A549 (cell line): ENCODE measurements at regions not wholly inside any gene's neighbourhood (a gene's known extent, or its start where the extent isn't known, plus 50 kb on each side); places are given as distances from the start of the nearest gene placed in this dataset.

Experiments
- BHLHE40 ChIP-seq: IDR thresholded peaks from 2 replicates; pipeline ENCODE4 v1.6.1; 2012; ENCODE audit warnings: low read depth, low read length, inconsistent platforms
- ESRRA ChIP-seq: fragments of 150-350 bp; IDR thresholded peaks from 2 replicates; pipeline ENCODE4 v1.6.1; 2014; ENCODE audit warnings: mild to moderate bottlenecking, low read length, borderline replicate concordance
- HDAC2 ChIP-seq: fragments of 200-600 bp; sonication (generic); IDR thresholded peaks from 2 replicates; pipeline ENCODE4 v1.6.1; 2016
- POLR2A ChIP-seq: IDR thresholded peaks from 2 replicates; pipeline ENCODE4 v1.6.1; 2012; ENCODE audit warnings: mild to moderate bottlenecking, low read length
- POLR2AphosphoS2 ChIP-seq: conservative IDR thresholded peaks from 2 replicates; pipeline ENCODE4 v1.6.1; 2012; ENCODE audit warnings: low read length, improper control_type of control experiment, inconsistent platforms
- RAD21 ChIP-seq, 2 experiments: fragments of >200 bp in 1 of 2; sonication (Bioruptor Twin) in 1 of 2; formaldehyde crosslinking in 1 of 2; IDR thresholded peaks in 1 of 2; conservative IDR thresholded peaks in 1 of 2; 2 replicates in 1 of 2; 3 replicates in 1 of 2; pipeline ENCODE4 v1.6.1; 2012 to 2018; ENCODE audit warnings: inconsistent platforms in 1 of 2
- TF ChIP-seq, protein P1 (sequence below): fragments of 200-600 bp; sonication (generic); IDR thresholded peaks from 2 replicates; pipeline ENCODE4 v1.6.1; 2016; ENCODE audit warnings: antibody characterized with exemption, mild to moderate bottlenecking, moderate library complexity
- TF ChIP-seq, protein P2 (sequence below): fragments of >200 bp; sonication (Bioruptor Twin); formaldehyde crosslinking; IDR thresholded peaks from 3 replicates; pipeline ENCODE4 v1.5.1; 2016
- TF ChIP-seq, protein P3 (sequence below): fragments of 150-350 bp; IDR thresholded peaks from 2 replicates; pipeline ENCODE4 v1.6.1; 2014; ENCODE audit warnings: low read depth, mild to moderate bottlenecking, low read length
- TF ChIP-seq, protein P4 (sequence below): fragments of >200 bp; sonication (Bioruptor Twin); formaldehyde crosslinking; IDR thresholded peaks from 3 replicates; pipeline ENCODE4 v1.6.1; 2016

DNA sequence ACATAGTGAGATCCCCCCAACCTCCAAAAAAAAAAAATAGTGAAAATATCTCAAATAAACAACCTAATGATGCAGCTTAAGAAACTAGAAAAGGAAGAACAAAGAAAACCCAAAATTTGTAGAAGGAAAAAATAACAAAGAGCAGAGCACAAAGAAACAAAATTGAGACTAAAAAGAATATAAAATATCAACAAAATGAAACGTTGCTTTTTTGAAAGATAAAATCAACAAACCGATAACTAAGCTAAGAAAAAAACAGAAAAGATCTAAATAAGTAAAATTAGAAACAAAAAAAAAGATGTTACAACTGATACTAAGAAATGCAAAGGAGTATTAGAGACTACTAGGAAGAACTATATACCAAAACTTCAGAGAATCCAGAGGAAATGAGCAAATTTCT, 139.3 kb upstream of the PALMD start:
- TF ChIP-seq HDAC2, result no peak
- TF ChIP-seq, protein P1, sequence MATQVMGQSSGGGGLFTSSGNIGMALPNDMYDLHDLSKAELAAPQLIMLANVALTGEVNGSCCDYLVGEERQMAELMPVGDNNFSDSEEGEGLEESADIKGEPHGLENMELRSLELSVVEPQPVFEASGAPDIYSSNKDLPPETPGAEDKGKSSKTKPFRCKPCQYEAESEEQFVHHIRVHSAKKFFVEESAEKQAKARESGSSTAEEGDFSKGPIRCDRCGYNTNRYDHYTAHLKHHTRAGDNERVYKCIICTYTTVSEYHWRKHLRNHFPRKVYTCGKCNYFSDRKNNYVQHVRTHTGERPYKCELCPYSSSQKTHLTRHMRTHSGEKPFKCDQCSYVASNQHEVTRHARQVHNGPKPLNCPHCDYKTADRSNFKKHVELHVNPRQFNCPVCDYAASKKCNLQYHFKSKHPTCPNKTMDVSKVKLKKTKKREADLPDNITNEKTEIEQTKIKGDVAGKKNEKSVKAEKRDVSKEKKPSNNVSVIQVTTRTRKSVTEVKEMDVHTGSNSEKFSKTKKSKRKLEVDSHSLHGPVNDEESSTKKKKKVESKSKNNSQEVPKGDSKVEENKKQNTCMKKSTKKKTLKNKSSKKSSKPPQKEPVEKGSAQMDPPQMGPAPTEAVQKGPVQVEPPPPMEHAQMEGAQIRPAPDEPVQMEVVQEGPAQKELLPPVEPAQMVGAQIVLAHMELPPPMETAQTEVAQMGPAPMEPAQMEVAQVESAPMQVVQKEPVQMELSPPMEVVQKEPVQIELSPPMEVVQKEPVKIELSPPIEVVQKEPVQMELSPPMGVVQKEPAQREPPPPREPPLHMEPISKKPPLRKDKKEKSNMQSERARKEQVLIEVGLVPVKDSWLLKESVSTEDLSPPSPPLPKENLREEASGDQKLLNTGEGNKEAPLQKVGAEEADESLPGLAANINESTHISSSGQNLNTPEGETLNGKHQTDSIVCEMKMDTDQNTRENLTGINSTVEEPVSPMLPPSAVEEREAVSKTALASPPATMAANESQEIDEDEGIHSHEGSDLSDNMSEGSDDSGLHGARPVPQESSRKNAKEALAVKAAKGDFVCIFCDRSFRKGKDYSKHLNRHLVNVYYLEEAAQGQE, result no peak
- TF ChIP-seq BHLHE40, result no peak
- TF ChIP-seq POLR2AphosphoS2, result no peak
- TF ChIP-seq, protein P2, sequence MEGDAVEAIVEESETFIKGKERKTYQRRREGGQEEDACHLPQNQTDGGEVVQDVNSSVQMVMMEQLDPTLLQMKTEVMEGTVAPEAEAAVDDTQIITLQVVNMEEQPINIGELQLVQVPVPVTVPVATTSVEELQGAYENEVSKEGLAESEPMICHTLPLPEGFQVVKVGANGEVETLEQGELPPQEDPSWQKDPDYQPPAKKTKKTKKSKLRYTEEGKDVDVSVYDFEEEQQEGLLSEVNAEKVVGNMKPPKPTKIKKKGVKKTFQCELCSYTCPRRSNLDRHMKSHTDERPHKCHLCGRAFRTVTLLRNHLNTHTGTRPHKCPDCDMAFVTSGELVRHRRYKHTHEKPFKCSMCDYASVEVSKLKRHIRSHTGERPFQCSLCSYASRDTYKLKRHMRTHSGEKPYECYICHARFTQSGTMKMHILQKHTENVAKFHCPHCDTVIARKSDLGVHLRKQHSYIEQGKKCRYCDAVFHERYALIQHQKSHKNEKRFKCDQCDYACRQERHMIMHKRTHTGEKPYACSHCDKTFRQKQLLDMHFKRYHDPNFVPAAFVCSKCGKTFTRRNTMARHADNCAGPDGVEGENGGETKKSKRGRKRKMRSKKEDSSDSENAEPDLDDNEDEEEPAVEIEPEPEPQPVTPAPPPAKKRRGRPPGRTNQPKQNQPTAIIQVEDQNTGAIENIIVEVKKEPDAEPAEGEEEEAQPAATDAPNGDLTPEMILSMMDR, result no peak
- TF ChIP-seq, protein P3, sequence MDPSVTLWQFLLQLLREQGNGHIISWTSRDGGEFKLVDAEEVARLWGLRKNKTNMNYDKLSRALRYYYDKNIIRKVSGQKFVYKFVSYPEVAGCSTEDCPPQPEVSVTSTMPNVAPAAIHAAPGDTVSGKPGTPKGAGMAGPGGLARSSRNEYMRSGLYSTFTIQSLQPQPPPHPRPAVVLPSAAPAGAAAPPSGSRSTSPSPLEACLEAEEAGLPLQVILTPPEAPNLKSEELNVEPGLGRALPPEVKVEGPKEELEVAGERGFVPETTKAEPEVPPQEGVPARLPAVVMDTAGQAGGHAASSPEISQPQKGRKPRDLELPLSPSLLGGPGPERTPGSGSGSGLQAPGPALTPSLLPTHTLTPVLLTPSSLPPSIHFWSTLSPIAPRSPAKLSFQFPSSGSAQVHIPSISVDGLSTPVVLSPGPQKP, result no peak
- TF ChIP-seq ESRRA, result no peak
- TF ChIP-seq, protein P4, sequence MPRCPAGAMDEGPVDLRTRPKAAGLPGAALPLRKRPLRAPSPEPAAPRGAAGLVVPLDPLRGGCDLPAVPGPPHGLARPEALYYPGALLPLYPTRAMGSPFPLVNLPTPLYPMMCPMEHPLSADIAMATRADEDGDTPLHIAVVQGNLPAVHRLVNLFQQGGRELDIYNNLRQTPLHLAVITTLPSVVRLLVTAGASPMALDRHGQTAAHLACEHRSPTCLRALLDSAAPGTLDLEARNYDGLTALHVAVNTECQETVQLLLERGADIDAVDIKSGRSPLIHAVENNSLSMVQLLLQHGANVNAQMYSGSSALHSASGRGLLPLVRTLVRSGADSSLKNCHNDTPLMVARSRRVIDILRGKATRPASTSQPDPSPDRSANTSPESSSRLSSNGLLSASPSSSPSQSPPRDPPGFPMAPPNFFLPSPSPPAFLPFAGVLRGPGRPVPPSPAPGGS, result no peak
- TF ChIP-seq RAD21 (conservative IDR thresholded peaks at IDR 0.05 in 1 of 2, IDR thresholded peaks at IDR 0.05 in 1 of 2), result no peak
- no peak for TF ChIP-seq POLR2A
